CD8-positive, alpha-beta memory T cell (primary cell): ENCODE measurements at regions not wholly inside any gene's neighbourhood (a gene's known extent, or its start where the extent isn't known, plus 50 kb on each side); places are given as distances from the start of the nearest gene placed in this dataset.

Source experiments
- CTCF ChIA-PET: fragments of 350-600 bp; sonication (Branson Sonifier 250); formaldehyde crosslinking; loops from one replicate; lab custom pipeline; 2021; ENCODE audit warnings: antibody characterized with exemption; lab: Charles Lee
- POLR2A ChIA-PET: fragments of 350-600 bp; sonication (Branson Sonifier 250); formaldehyde crosslinking; loops from one replicate; lab custom pipeline; 2021; ENCODE audit warnings: antibody characterized with exemption; lab: Charles Lee
- DNase-seq, 5 donors: peaks; one replicate each; pipeline versions ENCODE4 v3.0.0 to v3.0.0-alpha.2; 2020 to 2022; ENCODE audit warnings: mixed read lengths in 1 of 5
- H3K27ac ChIP-seq: one replicate; pipeline ENCODE4 v1.7.0; 2013; ENCODE audit warnings: low read depth, mild to moderate bottlenecking, low read length, moderate library complexity
- H3K27me3 ChIP-seq: 2 replicates; pipeline ENCODE4 v1.7.0; 2013; ENCODE audit warnings: low read length, mild to moderate bottlenecking; ENCODE audit not compliant: insufficient read depth, poor library complexity, severe bottlenecking
- H3K36me3 ChIP-seq: 2 replicates; pipeline ENCODE4 v1.7.0; 2013; ENCODE audit warnings: mild to moderate bottlenecking, low read length, moderate library complexity; ENCODE audit not compliant: insufficient read depth
- H3K4me1 ChIP-seq: 2 replicates; pipeline ENCODE4 v1.7.0; 2013; ENCODE audit warnings: mild to moderate bottlenecking, low read length, moderate library complexity; ENCODE audit not compliant: insufficient read depth
- H3K4me3 ChIP-seq: 2 replicates; pipeline ENCODE4 v1.7.0; 2013; ENCODE audit warnings: mild to moderate bottlenecking, low read length
- H3K9me3 ChIP-seq: 2 replicates; pipeline ENCODE4 v1.7.0; 2013; ENCODE audit warnings: mild to moderate bottlenecking, low read length
- H3K27ac Mint-ChIP-seq, 8 donors: one replicate each; pipeline ENCODE4 v1.8.0; 2020 to 2021; ENCODE audit warnings: mixed read lengths in 8 of 8, mild to moderate bottlenecking in 6 of 8, inconsistent platforms in 3 of 8, moderate library complexity in 3 of 8
- H3K27me3 Mint-ChIP-seq, 2 donors: one replicate each; pipeline ENCODE4 v1.8.0; 2020 to 2021; ENCODE audit warnings: mixed read lengths in 2 of 2, mild to moderate bottlenecking in 1 of 2, moderate library complexity in 1 of 2
- H3K36me3 Mint-ChIP-seq, 3 donors: one replicate each; pipeline ENCODE4 v1.8.0; 2020 to 2021; ENCODE audit warnings: mixed read lengths in 3 of 3, inconsistent platforms in 1 of 3, mild to moderate bottlenecking in 1 of 3
- H3K4me1 Mint-ChIP-seq, 3 donors: one replicate each; pipeline ENCODE4 v1.8.0; 2020 to 2021; ENCODE audit warnings: mixed read lengths in 3 of 3, inconsistent platforms in 1 of 3, mild to moderate bottlenecking in 1 of 3
- H3K4me3 Mint-ChIP-seq, 7 donors: one replicate each; pipeline ENCODE4 v1.8.0; 2020 to 2021; ENCODE audit warnings: mixed read lengths in 7 of 7, mild to moderate bottlenecking in 6 of 7, moderate library complexity in 4 of 7, inconsistent platforms in 2 of 7
- H3K9me3 Mint-ChIP-seq, 5 donors: one replicate each; pipeline ENCODE4 v1.8.0; 2020 to 2022; ENCODE audit warnings: mixed read lengths in 5 of 5, mild to moderate bottlenecking in 3 of 5, moderate library complexity in 2 of 5, inconsistent platforms in 1 of 5

DNA sequence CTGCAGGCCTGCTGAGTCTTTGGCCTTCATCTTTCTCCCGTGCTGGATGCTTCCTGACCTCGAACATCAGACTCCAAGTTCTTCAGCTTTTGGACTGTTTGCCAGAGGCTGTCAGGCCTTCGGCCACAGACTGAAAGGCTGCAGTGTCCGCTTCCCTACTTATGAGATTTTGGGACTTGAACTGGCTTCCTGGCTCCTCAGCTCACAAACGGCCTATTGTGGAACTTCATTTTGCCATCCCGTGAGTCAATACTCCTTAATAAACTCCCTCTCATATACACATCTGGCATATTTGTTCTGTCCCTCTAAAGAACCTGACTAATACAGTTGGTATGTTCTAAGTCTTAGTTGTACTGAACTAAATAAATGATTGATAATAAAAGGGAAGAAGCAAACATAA is 702.8 kb upstream of the LINC00305 start:
- H3K9me3 Mint-ChIP-seq: peaks cover 4 to 15% (median 8%) of the 10 kb centered on the region in 5 donors
- H3K27ac ChIP-seq: no peak overlapping the region
- no peaks in the 10 kb centered on the region for H3K27me3 Mint-ChIP-seq
- POLR2A ChIA-PET: no interaction called here
- H3K9me3 ChIP-seq: no peaks in the 10 kb centered on the region
- H3K4me1 Mint-ChIP-seq: no peaks in the 10 kb centered on the region
- H3K4me3 ChIP-seq: no peak overlapping the region
- H3K36me3 ChIP-seq: no peaks in the 10 kb centered on the region
- H3K27ac Mint-ChIP-seq: no peak overlapping the region
- no peaks in the 10 kb centered on the region for H3K4me1 ChIP-seq
- H3K4me3 Mint-ChIP-seq: no peak overlapping the region
- no peaks in the 10 kb centered on the region for H3K27me3 ChIP-seq
- CTCF ChIA-PET: no interaction called here
- H3K36me3 Mint-ChIP-seq: no peaks in the 10 kb centered on the region
- no peak for DNase-seq

DNA sequence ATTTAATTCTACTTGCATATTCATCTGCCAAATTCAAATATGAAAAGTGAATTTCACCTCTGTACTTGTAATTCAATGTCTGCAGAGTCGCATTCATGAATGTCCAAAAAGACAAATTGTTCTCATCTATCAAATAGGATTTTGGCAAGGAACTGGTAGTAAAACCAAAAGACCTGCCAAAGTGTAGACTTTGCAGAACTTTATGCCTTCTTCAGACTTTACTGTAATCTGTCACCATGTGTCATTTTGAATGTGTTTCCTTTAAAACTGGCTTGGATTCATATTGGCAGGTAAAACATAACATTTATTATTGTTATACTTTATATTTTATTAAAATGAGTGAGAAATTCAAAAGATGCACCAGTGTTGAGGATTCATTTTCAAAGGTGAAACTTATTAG is 701.9 kb upstream of the LINC00305 start:
- Histone ChIP-seq H3K27me3 (no peaks in the 10 kb centered on the region), H3K27ac (no peak overlapping the region), H3K9me3 (no peaks in the 10 kb centered on the region), H3K4me3 (no peak overlapping the region), H3K36me3 (no peaks in the 10 kb centered on the region), H3K4me1 (no peaks in the 10 kb centered on the region)
- Mint-ChIP-seq H3K27ac (no peak overlapping the region), H3K36me3 (no peaks in the 10 kb centered on the region), H3K9me3 (peaks cover 4 to 20% (median 10%) of the 10 kb centered on the region in 5 donors), H3K27me3 (no peaks in the 10 kb centered on the region), H3K4me3 (no peak overlapping the region), H3K4me1 (no peaks in the 10 kb centered on the region)
- no peak for DNase-seq
- ChIA-PET CTCF (no interaction called here), POLR2A (no interaction called here)

DNA sequence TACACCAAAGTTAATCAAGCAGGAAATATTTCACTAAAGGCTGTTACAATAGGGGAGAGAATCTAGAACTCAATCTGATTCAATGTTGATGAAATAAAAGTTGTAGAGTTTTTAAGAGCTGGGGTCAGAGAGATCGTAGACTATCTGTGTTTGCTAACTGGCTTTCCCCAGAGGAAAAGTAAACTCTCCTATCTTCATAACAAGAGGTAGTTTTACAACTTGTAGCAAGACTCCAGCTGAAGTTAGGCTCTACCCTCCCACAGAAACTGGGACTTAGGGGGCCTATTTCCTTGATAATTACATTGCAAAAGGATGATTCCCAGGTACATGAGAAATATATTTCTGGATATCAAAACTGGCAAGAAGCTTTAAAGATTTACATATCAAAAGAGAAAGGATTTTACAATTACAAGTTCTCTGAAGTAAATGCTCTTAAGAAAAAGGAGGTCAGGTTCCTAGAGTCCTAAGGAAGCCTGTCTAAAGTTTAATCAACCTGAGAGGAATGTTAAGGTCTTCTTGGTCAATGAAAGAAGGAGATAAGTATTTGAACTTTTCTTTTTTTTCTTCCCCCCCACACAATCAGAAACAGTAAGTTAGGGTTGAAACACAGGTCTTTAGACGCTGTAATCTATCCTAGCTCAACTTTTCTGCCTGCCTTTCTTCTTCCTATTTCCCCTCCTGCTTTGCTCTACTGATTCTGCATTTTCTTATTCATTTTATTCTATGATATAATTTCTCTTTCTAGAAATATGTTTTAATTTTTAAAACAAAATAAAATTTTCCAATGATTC is 692.2 kb upstream of the LINC00305 start:
- Mint-ChIP-seq H3K27me3 (no peaks in the 10 kb centered on the region), H3K27ac (no peak overlapping the region), H3K9me3 (peaks cover 0 to 13% (median 6%) of the 10 kb centered on the region in 5 donors), H3K4me3 (no peak overlapping the region), H3K36me3 (no peaks in the 10 kb centered on the region), H3K4me1 (no peaks in the 10 kb centered on the region)
- no peak for DNase-seq
- no peaks in the 10 kb centered on the region for H3K36me3 ChIP-seq
- POLR2A ChIA-PET: no interaction called here
- no peaks in the 10 kb centered on the region for H3K9me3 ChIP-seq
- no peak overlapping the region for H3K4me3 ChIP-seq
- CTCF ChIA-PET: no interaction called here
- H3K27ac ChIP-seq: no peak overlapping the region
- no peaks in the 10 kb centered on the region for H3K27me3 ChIP-seq
- H3K4me1 ChIP-seq: no peaks in the 10 kb centered on the region

DNA sequence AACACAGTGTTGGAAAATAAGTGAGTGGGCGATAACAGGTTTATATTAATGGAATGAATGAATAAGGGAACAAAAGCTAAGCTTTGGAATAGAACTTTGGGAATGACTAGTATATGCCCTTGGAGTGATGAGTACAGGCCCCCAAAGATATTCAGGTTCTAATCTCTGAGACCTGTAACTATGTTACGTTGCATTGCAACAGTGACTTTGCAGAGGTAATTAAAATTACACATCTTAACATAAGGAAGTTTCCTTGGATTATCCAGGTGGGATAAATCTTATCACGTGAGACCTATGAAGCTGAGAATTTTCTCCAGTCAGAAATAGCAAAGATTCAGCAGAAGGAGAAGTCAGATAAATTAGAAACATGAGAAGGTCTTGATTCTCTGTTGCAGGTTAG is 661.5 kb upstream of the LINC00305 start:
- Mint-ChIP-seq H3K27me3 (no peaks in the 10 kb centered on the region), H3K4me1 (no peaks in the 10 kb centered on the region), H3K27ac (no peak overlapping the region), H3K9me3 (peaks cover 3 to 19% (median 12%) of the 10 kb centered on the region in 5 donors), H3K36me3 (no peaks in the 10 kb centered on the region), H3K4me3 (no peak overlapping the region)
- H3K4me3 ChIP-seq: no peak overlapping the region
- H3K27me3 ChIP-seq: no peaks in the 10 kb centered on the region
- ChIA-PET POLR2A (no interaction called here), CTCF (no interaction called here)
- H3K36me3 ChIP-seq: no peaks in the 10 kb centered on the region
- no peaks in the 10 kb centered on the region for H3K4me1 ChIP-seq
- H3K9me3 ChIP-seq: no peaks in the 10 kb centered on the region
- no peak for DNase-seq
- no peak overlapping the region for H3K27ac ChIP-seq

DNA sequence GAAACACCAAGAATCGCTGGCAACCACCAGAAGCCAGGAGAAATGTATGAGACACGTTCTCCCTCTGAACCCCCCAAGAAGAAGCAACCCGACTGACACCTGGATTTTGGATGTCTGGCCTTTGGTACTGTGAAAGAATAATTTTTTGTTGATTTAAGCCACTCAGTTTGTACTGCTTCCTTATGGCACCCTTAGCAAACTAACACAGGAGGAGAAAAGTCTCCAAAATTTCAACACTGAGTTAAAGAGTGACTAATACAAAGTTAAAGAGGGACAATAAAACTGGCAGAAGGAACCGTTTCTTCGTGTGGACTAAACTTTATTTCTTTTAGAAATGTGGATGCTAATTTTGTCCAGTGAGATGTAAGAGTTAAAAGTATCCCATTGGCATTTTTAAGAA is 660.9 kb upstream of the LINC00305 start:
- Mint-ChIP-seq H3K4me1 (no peaks in the 10 kb centered on the region), H3K27me3 (no peaks in the 10 kb centered on the region), H3K9me3 (peaks cover 3 to 19% (median 11%) of the 10 kb centered on the region in 5 donors), H3K4me3 (no peak overlapping the region), H3K27ac (no peak overlapping the region), H3K36me3 (no peaks in the 10 kb centered on the region)
- Histone ChIP-seq H3K27me3 (no peaks in the 10 kb centered on the region), H3K36me3 (no peaks in the 10 kb centered on the region), H3K9me3 (no peaks in the 10 kb centered on the region), H3K27ac (no peak overlapping the region), H3K4me3 (no peak overlapping the region), H3K4me1 (no peaks in the 10 kb centered on the region)
- no peak for DNase-seq
- ChIA-PET CTCF (no interaction called here), POLR2A (no interaction called here)

DNA sequence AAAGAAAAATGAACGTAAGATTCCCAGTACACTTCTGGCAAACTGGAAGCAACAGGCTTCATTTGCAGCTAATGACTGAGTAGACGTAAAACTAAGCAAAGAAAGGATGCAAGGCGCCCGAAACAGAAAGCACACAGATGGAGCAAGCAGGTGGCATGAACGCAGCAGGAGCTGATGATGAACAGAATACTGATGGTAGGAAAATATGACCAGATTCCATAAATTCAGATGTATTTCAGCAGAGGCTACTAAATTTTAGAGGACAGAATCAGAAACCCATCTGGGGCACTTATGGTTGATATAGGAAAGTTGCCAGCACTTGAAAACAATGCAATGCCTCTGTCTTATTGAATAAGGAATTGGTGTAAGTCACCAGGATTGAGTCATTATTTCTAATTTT is 658.7 kb upstream of the LINC00305 start:
- Mint-ChIP-seq H3K4me3 (no peak overlapping the region), H3K4me1 (no peaks in the 10 kb centered on the region), H3K36me3 (no peaks in the 10 kb centered on the region), H3K27me3 (no peaks in the 10 kb centered on the region), H3K27ac (no peak overlapping the region), H3K9me3 (peaks cover 2 to 24% (median 8%) of the 10 kb centered on the region in 5 donors)
- ChIA-PET POLR2A (no interaction called here), CTCF (no interaction called here)
- H3K36me3 ChIP-seq: no peaks in the 10 kb centered on the region
- H3K4me3 ChIP-seq: no peak overlapping the region
- no peaks in the 10 kb centered on the region for H3K9me3 ChIP-seq
- no peak overlapping the region for H3K27ac ChIP-seq
- DNase-seq: no peak
- no peaks in the 10 kb centered on the region for H3K4me1 ChIP-seq
- no peaks in the 10 kb centered on the region for H3K27me3 ChIP-seq

DNA sequence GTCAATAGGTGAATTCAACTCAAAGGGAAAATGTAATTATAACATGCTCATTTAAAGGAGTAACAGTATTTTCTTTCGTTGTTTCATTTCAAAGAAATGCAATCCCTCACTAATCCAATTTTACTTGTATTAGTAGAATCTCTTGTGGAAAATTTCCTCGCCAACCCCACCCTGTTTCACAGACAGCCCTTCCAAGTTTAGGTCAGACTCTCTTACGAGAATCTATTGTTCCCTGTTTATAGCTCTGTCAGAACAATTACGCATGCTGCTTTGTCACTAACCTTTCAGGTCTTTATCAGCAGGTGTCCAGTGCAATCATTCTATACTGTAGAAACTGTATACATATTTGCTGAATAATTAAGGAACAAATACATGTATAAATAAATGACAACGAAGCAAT is 657.8 kb upstream of the LINC00305 start:
- Mint-ChIP-seq H3K4me1 (no peaks in the 10 kb centered on the region), H3K9me3 (peaks cover 2 to 24% (median 8%) of the 10 kb centered on the region in 5 donors), H3K27me3 (no peaks in the 10 kb centered on the region), H3K36me3 (no peaks in the 10 kb centered on the region), H3K4me3 (no peak overlapping the region), H3K27ac (no peak overlapping the region)
- DNase-seq: no peak
- Histone ChIP-seq H3K27me3 (no peaks in the 10 kb centered on the region), H3K36me3 (no peaks in the 10 kb centered on the region), H3K4me3 (no peak overlapping the region), H3K9me3 (no peaks in the 10 kb centered on the region), H3K4me1 (no peaks in the 10 kb centered on the region), H3K27ac (no peak overlapping the region)
- POLR2A ChIA-PET: no interaction called here
- CTCF ChIA-PET: no interaction called here

DNA sequence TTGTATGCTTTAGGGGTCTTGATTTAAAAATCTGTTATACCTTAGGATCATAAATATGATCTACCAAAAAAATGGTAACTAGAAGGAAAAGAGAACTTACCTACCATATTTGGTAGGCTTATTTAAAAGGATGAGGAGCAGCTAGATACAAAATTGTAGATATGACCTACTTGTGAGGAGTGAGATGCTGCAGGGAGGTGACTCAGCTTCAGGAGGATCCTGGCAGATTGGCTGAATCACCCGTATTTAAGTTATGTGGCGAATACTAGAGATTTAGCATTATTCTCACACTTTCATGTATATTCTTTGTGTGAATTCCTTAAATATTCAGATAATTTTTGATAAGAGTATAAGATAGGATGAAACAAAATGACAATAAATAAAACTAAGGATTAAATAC is 657.3 kb upstream of the LINC00305 start:
- Histone ChIP-seq H3K27ac (no peak overlapping the region), H3K4me3 (no peak overlapping the region), H3K27me3 (no peaks in the 10 kb centered on the region), H3K4me1 (no peaks in the 10 kb centered on the region), H3K36me3 (no peaks in the 10 kb centered on the region), H3K9me3 (no peaks in the 10 kb centered on the region)
- H3K27me3 Mint-ChIP-seq: no peaks in the 10 kb centered on the region
- DNase-seq: no peak
- CTCF ChIA-PET: no interaction called here
- no peaks in the 10 kb centered on the region for H3K36me3 Mint-ChIP-seq
- no peak overlapping the region for H3K27ac Mint-ChIP-seq
- POLR2A ChIA-PET: no interaction called here
- no peaks in the 10 kb centered on the region for H3K4me1 Mint-ChIP-seq
- H3K9me3 Mint-ChIP-seq: peaks cover 0 to 25% (median 8%) of the 10 kb centered on the region in 5 donors
- H3K4me3 Mint-ChIP-seq: no peak overlapping the region
